Testis (tissue), 2 donors: ENCODE measurements at regions not wholly inside any gene's neighbourhood (a gene's known extent, or its start where the extent isn't known, plus 50 kb on each side); places are given as distances from the start of the nearest gene placed in this dataset.

Source experiments
- CTCF ChIP-seq, 3 experiments: fragments of 450-650 bp in 2 of 3; fragments of 200-600 bp in 1 of 3; sonication (generic) in 1 of 3; IDR thresholded peaks; one replicate each; pipeline ENCODE4 v1.5.1; 2016 to 2019; ENCODE audit warnings: antibody characterized with exemption in 3 of 3, mild to moderate bottlenecking in 2 of 3, moderate library complexity in 1 of 3
- POLR2A ChIP-seq: fragments of 450-650 bp; IDR thresholded peaks from one replicate; pipeline ENCODE4 v1.6.1; 2017; ENCODE audit warnings: antibody characterized with exemption, mild to moderate bottlenecking, moderate library complexity

DNA sequence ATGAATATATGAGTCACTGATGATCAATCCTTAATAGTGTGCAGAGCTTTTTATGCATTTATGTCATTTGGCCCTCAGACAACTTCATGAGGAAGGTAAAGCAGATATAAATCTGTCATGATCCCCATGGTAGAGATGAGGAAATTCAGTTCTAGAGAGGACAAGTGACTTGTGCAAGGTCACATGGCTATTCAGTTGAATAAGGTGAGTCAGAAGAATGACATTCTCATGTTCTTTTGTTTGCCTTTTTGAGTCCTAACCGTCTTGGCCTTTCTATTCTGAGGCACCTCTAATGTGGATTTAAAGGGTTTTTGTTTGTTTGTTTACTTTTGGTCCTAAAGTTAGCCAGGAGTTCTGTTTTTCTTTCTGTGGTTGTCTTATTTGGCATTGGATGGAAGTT, 116.2 kb upstream of the ELAC2 start:
- TF ChIP-seq CTCF (IDR thresholded peaks at IDR 0.05) = no peak
- no peak for TF ChIP-seq POLR2A
